HepG2 (cell line): ENCODE measurements at regions not wholly inside any gene's neighbourhood (a gene's known extent, or its start where the extent isn't known, plus 50 kb on each side); places are given as distances from the start of the nearest gene placed in this dataset.

ENCODE experiments used
- ATAC-seq: fragments of 200-7000 bp; cut with Tn5 transposase; 3 replicates; pipeline ENCODE4 v1.9.1; 2020; ENCODE audit warnings: mild to moderate bottlenecking, moderate library complexity
- BruUV-seq: library from RNA; stranded (reverse); fragments of 400-500 nt; replicated peaks from 2 replicates; lab custom pipeline; 2021; lab: Mats Ljungman, UMichigan
- CTCF ChIA-PET: fragments of 300-600 bp; formaldehyde crosslinking; extraction: SDS; loops from one replicate; lab custom pipeline; 2021; ENCODE audit warnings: low total read pairs, inconsistent platforms, low intra/inter-chr PET ratio; lab: Yijun Ruan, JAX
- POLR2A ChIA-PET: fragments of 350-600 bp; sonication (Branson Sonifier 250); formaldehyde crosslinking; loops from one replicate; lab custom pipeline; 2020; ENCODE audit warnings: antibody characterized with exemption, inconsistent platforms; lab: Yijun Ruan, JAX
- DNase-seq: peaks from one replicate; pipeline ENCODE4 v3.0.0-alpha.2; 2015; ENCODE audit warnings: low spot score
- FAIRE-seq: peaks from 3 replicates; lab custom pipeline; 2011; peaks lifted over from hg19 to GRCh38; lab: Jason Lieb, UNC
- H2AFZ ChIP-seq: one replicate; pipeline ENCODE4 v1.6.1; 2011; ENCODE audit warnings: low read length, inconsistent platforms
- H3K27ac ChIP-seq: fragments of 300-600 bp; 3 replicates; pipeline ENCODE4 v1.8.0; 2011; ENCODE audit warnings: mixed run types, mild to moderate bottlenecking, mixed read lengths, low read length, inconsistent platforms; ENCODE audit not compliant: insufficient read depth; ENCODE audit errors: extremely low read length
- H3K27me3 ChIP-seq, 2 experiments: fragments of 200-600 bp in 1 of 2; 2 replicates in 1 of 2; 3 replicates in 1 of 2; pipeline versions ENCODE4 v1.6.0 to v1.8.0; 2011; ENCODE audit warnings: low read length in 2 of 2, mild to moderate bottlenecking in 2 of 2, moderate library complexity in 2 of 2, inconsistent platforms in 1 of 2; ENCODE audit not compliant: insufficient read depth in 2 of 2, control insufficient read depth in 1 of 2
- H3K36me3 ChIP-seq, 2 experiments: fragments of 200-600 bp in 1 of 2; replicated peaks in 1 of 2; 2 replicates in 1 of 2; 3 replicates in 1 of 2; pipeline versions ENCODE4 v1.5.1 to v1.8.0; 2011; ENCODE audit warnings: low read length in 2 of 2, inconsistent platforms in 1 of 2; ENCODE audit not compliant: insufficient read depth in 2 of 2, control insufficient read depth in 1 of 2
- H3K4me1 ChIP-seq: 2 replicates; pipeline ENCODE4 v1.5.1; 2012; ENCODE audit warnings: low read length, inconsistent platforms; ENCODE audit not compliant: insufficient read depth
- H3K4me2 ChIP-seq: 2 replicates; pipeline ENCODE4 v1.6.0; 2011; ENCODE audit warnings: low read depth, low read length, inconsistent platforms
- H3K4me3 ChIP-seq, 3 experiments: fragments of 200-600 bp in 1 of 3; sonication (generic), shearing (Covaris generic) in 1 of 3; replicated peaks in 1 of 3; 2 replicates each; pipeline ENCODE4 v1.5.1; 2011 to 2016; ENCODE audit warnings: low read length in 3 of 3, inconsistent platforms in 2 of 3, low read depth in 2 of 3, mild to moderate bottlenecking in 2 of 3, control low read depth in 1 of 3, mixed read lengths in 1 of 3; ENCODE audit not compliant: insufficient read depth in 1 of 3
- H3K79me2 ChIP-seq: one replicate; pipeline ENCODE4 v1.6.1; 2011; ENCODE audit warnings: low read length, inconsistent platforms; ENCODE audit not compliant: insufficient read depth
- H3K9ac ChIP-seq: 2 replicates; pipeline ENCODE4 v1.6.0; 2011; ENCODE audit warnings: mild to moderate bottlenecking, low read depth, low read length, inconsistent platforms; ENCODE audit not compliant: insufficient read depth
- H3K9me3 ChIP-seq: 2 replicates; pipeline ENCODE4 v1.5.1; 2012; ENCODE audit warnings: mild to moderate bottlenecking, low read length
- H4K20me1 ChIP-seq: 2 replicates; pipeline ENCODE4 v1.6.0; 2011; ENCODE audit warnings: inconsistent platforms, mild to moderate bottlenecking, low read length, moderate library complexity; ENCODE audit not compliant: insufficient read depth
- DMTF1 ChIP-seq: sonication (generic); formaldehyde crosslinking; IDR thresholded peaks from 2 replicates; pipeline ENCODE4 v1.4.0; 2020; ENCODE audit warnings: mild to moderate bottlenecking, missing genetic modification reagents
- NBN ChIP-seq: fragments of 450-650 bp; conservative IDR thresholded peaks from 2 replicates; pipeline ENCODE4 v1.6.1; 2017
- SALL1 ChIP-seq: sonication (generic); formaldehyde crosslinking; IDR thresholded peaks from 2 replicates; pipeline ENCODE4 v1.8.0; 2022; ENCODE audit warnings: mild to moderate bottlenecking, missing genetic modification reagents
- SNRNP70 ChIP-seq: fragments of 200-400 bp; formaldehyde crosslinking; IDR thresholded peaks from 2 replicates; pipeline ENCODE4 v1.6.1; 2017; ENCODE audit warnings: mild to moderate bottlenecking, low read depth, low read length, moderate library complexity
- ZMYM3 ChIP-seq: sonication (generic); formaldehyde crosslinking; IDR thresholded peaks from 2 replicates; pipeline ENCODE4 v1.5.1; 2020; ENCODE audit warnings: mild to moderate bottlenecking, missing genetic modification reagents
- ZUFSP ChIP-seq: sonication (generic); formaldehyde crosslinking; IDR thresholded peaks from 2 replicates; pipeline ENCODE4 v1.9.0; 2021; ENCODE audit warnings: missing genetic modification reagents, mild to moderate bottlenecking, borderline replicate concordance
- in situ Hi-C: cut with HindIII; loops from 2 replicates; pipeline ENCODE4 v1.10.0; 2017; ENCODE audit warnings: low pct_unique_long_range_greater_than_20kb; ENCODE audit not compliant: extremely low pct_ligation_motif_present
- intact Hi-C: fragments of 100-400 bp; cut with micrococcal nuclease; formaldehyde crosslinking; loops from one replicate; pipeline ENCODE4 v1.10.0; 2022; ENCODE audit not compliant: unreplicated experiment
- TF ChIP-seq, protein P1 (sequence below): IDR thresholded peaks from 2 replicates; pipeline ENCODE4 v1.6.1; 2016; ENCODE audit warnings: missing compliant biosample characterization, missing genetic modification reagents, borderline replicate concordance
- TF ChIP-seq, protein P2 (sequence below): sonication (generic); formaldehyde crosslinking; IDR thresholded peaks from 2 replicates; pipeline ENCODE4 v1.8.0; 2022; ENCODE audit warnings: mild to moderate bottlenecking, missing genetic modification reagents, borderline replicate concordance
- TF ChIP-seq, protein P3 (sequence below): sonication (generic); formaldehyde crosslinking; IDR thresholded peaks from 2 replicates; pipeline ENCODE4 v1.8.1; 2023; ENCODE audit warnings: mild to moderate bottlenecking, missing genetic modification reagents

- Histone ChIP-seq H4K20me1 (no peaks in the 10 kb centered on the region), H3K36me3 (no peaks in the 10 kb centered on the region), H3K4me3 (no peak overlapping the region), H3K4me2 (no peak overlapping the region), H3K9ac (no peak overlapping the region), H3K27ac (no peak overlapping the region), H3K79me2 (no peaks in the 10 kb centered on the region), H2AFZ (no peak overlapping the region), H3K9me3 (no peaks in the 10 kb centered on the region), H3K4me1 (no peaks in the 10 kb centered on the region), H3K27me3 (no peaks in the 10 kb centered on the region)
- DNase-seq = no peak
- intact Hi-C loops = no loop called here
- ATAC-seq = no peak
- TF ChIP-seq NBN = no peak
- no peak for TF ChIP-seq ZMYM3 (CRISPR knock-in tag)
- TF ChIP-seq, protein P1, sequence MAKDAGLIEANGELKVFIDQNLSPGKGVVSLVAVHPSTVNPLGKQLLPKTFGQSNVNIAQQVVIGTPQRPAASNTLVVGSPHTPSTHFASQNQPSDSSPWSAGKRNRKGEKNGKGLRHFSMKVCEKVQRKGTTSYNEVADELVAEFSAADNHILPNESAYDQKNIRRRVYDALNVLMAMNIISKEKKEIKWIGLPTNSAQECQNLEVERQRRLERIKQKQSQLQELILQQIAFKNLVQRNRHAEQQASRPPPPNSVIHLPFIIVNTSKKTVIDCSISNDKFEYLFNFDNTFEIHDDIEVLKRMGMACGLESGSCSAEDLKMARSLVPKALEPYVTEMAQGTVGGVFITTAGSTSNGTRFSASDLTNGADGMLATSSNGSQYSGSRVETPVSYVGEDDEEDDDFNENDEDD (CRISPR knock-in tag) = no peak
- TF ChIP-seq SALL1 (CRISPR knock-in tag) = no peak
- TF ChIP-seq, protein P2, sequence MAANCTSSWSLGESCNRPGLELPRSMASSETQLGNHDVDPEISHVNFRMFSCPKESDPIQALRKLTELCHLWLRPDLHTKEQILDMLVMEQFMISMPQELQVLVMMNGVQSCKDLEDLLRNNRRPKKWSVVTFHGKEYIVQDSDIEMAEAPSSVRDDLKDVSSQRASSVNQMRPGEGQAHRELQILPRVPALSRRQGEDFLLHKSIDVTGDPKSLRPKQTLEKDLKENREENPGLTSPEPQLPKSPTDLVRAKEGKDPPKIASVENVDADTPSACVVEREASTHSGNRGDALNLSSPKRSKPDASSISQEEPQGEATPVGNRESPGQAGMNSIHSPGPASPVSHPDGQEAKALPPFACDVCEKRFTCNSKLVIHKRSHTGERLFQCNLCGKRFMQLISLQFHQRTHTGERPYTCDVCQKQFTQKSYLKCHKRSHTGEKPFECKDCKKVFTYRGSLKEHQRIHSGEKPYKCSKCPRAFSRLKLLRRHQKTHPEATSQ (CRISPR knock-in tag) = no peak
- TF ChIP-seq, protein P3, sequence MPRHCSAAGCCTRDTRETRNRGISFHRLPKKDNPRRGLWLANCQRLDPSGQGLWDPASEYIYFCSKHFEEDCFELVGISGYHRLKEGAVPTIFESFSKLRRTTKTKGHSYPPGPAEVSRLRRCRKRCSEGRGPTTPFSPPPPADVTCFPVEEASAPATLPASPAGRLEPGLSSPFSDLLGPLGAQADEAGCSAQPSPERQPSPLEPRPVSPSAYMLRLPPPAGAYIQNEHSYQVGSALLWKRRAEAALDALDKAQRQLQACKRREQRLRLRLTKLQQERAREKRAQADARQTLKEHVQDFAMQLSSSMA (CRISPR knock-in tag) = no peak
- no peak for TF ChIP-seq ZUFSP (CRISPR knock-in tag)
- no peak for TF ChIP-seq SNRNP70
- TF ChIP-seq DMTF1 (CRISPR knock-in tag) = no peak
- ChIA-PET CTCF (no interaction called here), POLR2A (no interaction called here)
- no TSS peak for BruUV-seq
- in situ Hi-C loops = no loop called here
- no peak for FAIRE-seq
Measured at GRCh38 chrX:85454295-85454694, 74.8 kb upstream of the POF1B start.
